Astrocyte of the spinal cord (primary cell): ENCODE measurements at regions not wholly inside any gene's neighbourhood (a gene's known extent, or its start where the extent isn't known, plus 50 kb on each side); places are given as distances from the start of the nearest gene placed in this dataset.
"Not testable (repeated sequence)": the region's sequence is repeated elsewhere in the genome, so short reads cannot be mapped to it uniquely, and the experiment has no call there.

Experiments used
- DNase-seq: peaks from one replicate; pipeline ENCODE4 v3.0.0; 2011; ENCODE audit warnings: low read depth, low spot score
- H3K4me3 ChIP-seq: 2 replicates; pipeline ENCODE4 v1.5.1; 2011; ENCODE audit warnings: low read depth, mild to moderate bottlenecking, low read length, moderate library complexity
- in situ Hi-C: cut with HindIII; loops from 2 replicates; pipeline ENCODE4 v1.10.0; 2017; ENCODE audit warnings: low sequenced_read_pairs
- TF ChIP-seq, protein P1 (sequence below): IDR thresholded peaks from 2 replicates; pipeline ENCODE4 v1.5.1; 2012; ENCODE audit warnings: low read depth, mild to moderate bottlenecking, low read length, inconsistent platforms

DNA sequence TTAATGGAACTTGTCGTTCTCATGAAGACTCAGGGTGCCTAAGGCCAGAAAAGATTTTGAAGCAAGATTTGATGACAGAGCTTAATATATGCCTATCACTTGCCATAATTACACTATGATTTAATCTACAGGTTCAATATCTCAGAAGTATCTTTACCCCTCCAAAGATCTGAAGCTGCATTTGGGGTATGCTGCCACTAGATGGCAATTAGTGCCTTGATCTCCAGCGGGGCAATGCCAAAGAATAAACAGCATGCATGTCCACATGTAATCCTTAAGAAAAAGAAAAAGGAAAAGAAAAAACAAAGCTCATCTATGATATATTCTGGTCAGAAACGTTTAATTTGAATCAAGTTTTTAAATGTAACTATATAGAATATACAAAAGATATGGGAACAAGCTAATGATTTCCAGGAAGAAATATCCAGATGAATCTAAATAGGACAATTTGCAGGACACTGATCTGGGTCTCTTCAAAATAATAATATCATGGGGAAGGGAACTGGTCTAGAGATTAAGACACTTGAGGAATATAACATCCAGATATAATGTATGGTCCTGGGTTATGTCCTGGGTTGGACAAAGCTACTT lies 55.0 kb upstream of the SOX14 start:
- TF ChIP-seq, protein P1, sequence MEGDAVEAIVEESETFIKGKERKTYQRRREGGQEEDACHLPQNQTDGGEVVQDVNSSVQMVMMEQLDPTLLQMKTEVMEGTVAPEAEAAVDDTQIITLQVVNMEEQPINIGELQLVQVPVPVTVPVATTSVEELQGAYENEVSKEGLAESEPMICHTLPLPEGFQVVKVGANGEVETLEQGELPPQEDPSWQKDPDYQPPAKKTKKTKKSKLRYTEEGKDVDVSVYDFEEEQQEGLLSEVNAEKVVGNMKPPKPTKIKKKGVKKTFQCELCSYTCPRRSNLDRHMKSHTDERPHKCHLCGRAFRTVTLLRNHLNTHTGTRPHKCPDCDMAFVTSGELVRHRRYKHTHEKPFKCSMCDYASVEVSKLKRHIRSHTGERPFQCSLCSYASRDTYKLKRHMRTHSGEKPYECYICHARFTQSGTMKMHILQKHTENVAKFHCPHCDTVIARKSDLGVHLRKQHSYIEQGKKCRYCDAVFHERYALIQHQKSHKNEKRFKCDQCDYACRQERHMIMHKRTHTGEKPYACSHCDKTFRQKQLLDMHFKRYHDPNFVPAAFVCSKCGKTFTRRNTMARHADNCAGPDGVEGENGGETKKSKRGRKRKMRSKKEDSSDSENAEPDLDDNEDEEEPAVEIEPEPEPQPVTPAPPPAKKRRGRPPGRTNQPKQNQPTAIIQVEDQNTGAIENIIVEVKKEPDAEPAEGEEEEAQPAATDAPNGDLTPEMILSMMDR = no peak
- in situ Hi-C loops = no loop called here
- H3K4me3 ChIP-seq = no peak overlapping the region
- DNase-seq = no peak

DNA sequence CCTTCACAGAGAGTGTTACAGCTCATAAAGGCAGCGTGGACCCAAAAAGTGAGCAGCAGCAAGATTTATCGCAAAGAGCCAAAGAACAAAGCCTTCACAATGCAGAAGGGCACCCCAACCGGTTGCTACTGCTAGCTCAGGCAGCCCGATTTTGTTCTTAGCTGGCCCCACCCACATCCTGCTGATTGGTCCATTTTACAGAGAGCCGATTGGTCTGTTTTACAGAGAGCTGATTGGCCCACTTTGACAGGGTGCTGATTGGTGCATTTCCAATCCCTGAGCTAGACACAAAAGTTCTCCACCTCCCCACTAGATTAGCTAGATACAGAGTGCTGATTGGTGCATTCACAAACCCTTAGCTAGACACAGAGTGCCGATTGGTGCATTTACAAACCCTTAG lies 50.1 kb upstream of the SOX14 start:
- DNase-seq, in situ Hi-C loops, H3K4me3 ChIP-seq: not testable (repeated sequence)
